Fibroblast of the aortic adventitia (primary cell): ENCODE measurements at regions not wholly inside any gene's neighbourhood (a gene's known extent, or its start where the extent isn't known, plus 50 kb on each side); places are given as distances from the start of the nearest gene placed in this dataset.
"Not testable (repeated sequence)": the region's sequence is repeated elsewhere in the genome, so short reads cannot be mapped to it uniquely, and the experiment has no call there.

Source experiments
- DNase-seq: peaks from one replicate; pipeline ENCODE4 v3.0.0-alpha.2; 2010; ENCODE audit warnings: low read depth
- H3K4me3 ChIP-seq: 2 replicates; pipeline ENCODE4 v1.5.1; 2011; ENCODE audit warnings: low read depth, mild to moderate bottlenecking, control low read depth, low read length, moderate library complexity
- CTCF ChIP-seq: IDR thresholded peaks from 2 replicates; pipeline ENCODE4 v1.5.1; 2011; ENCODE audit warnings: mild to moderate bottlenecking, low read length, control low read depth, inconsistent platforms; ENCODE audit not compliant: insufficient read depth

- no peak overlapping the region for H3K4me3 ChIP-seq
- DNase-seq: no peak
- no peak for TF ChIP-seq CTCF
These were observed 183.4 kb upstream of the SRD5A2 start for GRCh38 chr2:31764169-31764568.

- DNase-seq: no peak
- no peak for TF ChIP-seq CTCF
- H3K4me3 ChIP-seq: no peak overlapping the region
These were observed 181.3 kb upstream of the SRD5A2 start for GRCh38 chr2:31762085-31762484.

GRCh38 chr2:31757351-31757750 is 176.6 kb upstream of the SRD5A2 start:
- not testable (repeated sequence) for DNase-seq, H3K4me3 ChIP-seq

- DNase-seq, H3K4me3 ChIP-seq: not testable (repeated sequence)
These were observed 168.0 kb upstream of the SRD5A2 start for GRCh38 chr2:31748746-31749145.

GRCh38 chr2:31748041-31748440 is 167.3 kb upstream of the SRD5A2 start:
- DNase-seq: no peak
- H3K4me3 ChIP-seq: no peak overlapping the region
- no peak for TF ChIP-seq CTCF

- TF ChIP-seq CTCF: no peak
- no peak overlapping the region for H3K4me3 ChIP-seq
- no peak for DNase-seq
These were observed 158.4 kb upstream of the SRD5A2 start for GRCh38 chr2:31739161-31739560.

- no peak overlapping the region for H3K4me3 ChIP-seq
- DNase-seq: no peak
- TF ChIP-seq CTCF: no peak
These were observed 156.1 kb upstream of the SRD5A2 start for GRCh38 chr2:31736695-31737454.

GRCh38 chr2:31735716-31736115 is 155.0 kb upstream of the SRD5A2 start:
- H3K4me3 ChIP-seq: no peak overlapping the region
- no peak for DNase-seq

More at GRCh38 chr2:31735716-31736115, 155.0 kb upstream of the SRD5A2 start:
- no peak for TF ChIP-seq CTCF
